Stimulated activated effector memory CD8-positive, alpha-beta T cell treated with anti-CD3 and anti-CD28 coated beads, Interleukin-12 subunit alpha, Interleukin-12 subunit beta, amount 100 ng/mL, for 72 hours (primary cell): ENCODE measurements at regions not wholly inside any gene's neighbourhood (a gene's known extent, or its start where the extent isn't known, plus 50 kb on each side); places are given as distances from the start of the nearest gene placed in this dataset.
A peak's percentile ranks its signal among the peaks of the same experiment; 100 is the strongest.
"Not testable (repeated sequence)": the region's sequence is repeated elsewhere in the genome, so short reads cannot be mapped to it uniquely, and the experiment has no call there.

ENCODE experiments used
- ATAC-seq: fragments of 150-1000 bp; cut with Tn5 transposase; 2 replicates; pipeline ENCODE4 v1.10.0; 2021
- DNase-seq, 2 donors: peaks; one replicate each; pipeline ENCODE4 v3.0.0; 2021 to 2022; ENCODE audit warnings: low spot score in 2 of 2
- H3K27ac Mint-ChIP-seq: one replicate; pipeline ENCODE4 v1.8.0; 2022; ENCODE audit warnings: mild to moderate bottlenecking, mixed read lengths
- H3K36me3 Mint-ChIP-seq: one replicate; pipeline ENCODE4 v1.8.0; 2022; ENCODE audit warnings: mild to moderate bottlenecking, mixed read lengths
- H3K4me1 Mint-ChIP-seq: one replicate; pipeline ENCODE4 v1.8.0; 2022; ENCODE audit warnings: mixed read lengths
- H3K4me3 Mint-ChIP-seq: one replicate; pipeline ENCODE4 v1.8.0; 2022; ENCODE audit warnings: mild to moderate bottlenecking, mixed read lengths
- H3K9me3 Mint-ChIP-seq: one replicate; pipeline ENCODE4 v1.8.0; 2022; ENCODE audit warnings: mixed read lengths

DNA sequence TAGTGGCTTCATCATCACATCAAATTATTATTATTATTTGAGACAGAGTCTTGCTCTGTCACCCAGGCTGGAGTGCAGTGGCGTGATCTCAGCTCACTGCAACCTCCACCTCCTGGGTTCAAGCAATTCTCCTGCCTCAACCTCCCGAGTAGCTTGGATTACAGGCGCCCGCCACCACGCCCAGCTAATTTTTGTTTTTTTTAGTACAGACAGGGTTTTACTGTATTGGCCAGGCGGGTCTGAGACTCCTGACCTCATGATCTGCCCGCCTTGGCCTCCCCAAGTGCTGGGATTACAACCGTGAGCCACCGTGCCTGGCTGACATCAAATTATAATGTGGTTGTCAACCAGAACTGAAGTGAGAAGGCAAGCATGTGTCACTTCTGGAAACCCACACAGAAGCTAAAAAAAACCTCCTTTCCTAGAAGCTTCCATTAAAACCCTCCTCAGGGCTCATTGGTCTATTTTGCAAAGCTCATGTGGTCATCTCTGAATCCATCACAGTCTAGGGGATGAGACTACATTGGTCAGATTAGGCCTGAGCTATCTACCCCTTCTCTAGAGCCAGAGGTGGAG, 75.8 kb upstream of the CARD11 start:
- H3K27ac Mint-ChIP-seq: peak overlapping the region; percentile 8
- DNase-seq (peak; percentile 17 to 66), ATAC-seq (peak; percentile 91)
- peaks cover 12% of the 10 kb centered on the region for H3K9me3 Mint-ChIP-seq
- peaks cover 57% of the 10 kb centered on the region for H3K4me1 Mint-ChIP-seq
- H3K4me3 Mint-ChIP-seq: peak overlapping the region; percentile 4
- H3K36me3 Mint-ChIP-seq: not testable (repeated sequence)

DNA sequence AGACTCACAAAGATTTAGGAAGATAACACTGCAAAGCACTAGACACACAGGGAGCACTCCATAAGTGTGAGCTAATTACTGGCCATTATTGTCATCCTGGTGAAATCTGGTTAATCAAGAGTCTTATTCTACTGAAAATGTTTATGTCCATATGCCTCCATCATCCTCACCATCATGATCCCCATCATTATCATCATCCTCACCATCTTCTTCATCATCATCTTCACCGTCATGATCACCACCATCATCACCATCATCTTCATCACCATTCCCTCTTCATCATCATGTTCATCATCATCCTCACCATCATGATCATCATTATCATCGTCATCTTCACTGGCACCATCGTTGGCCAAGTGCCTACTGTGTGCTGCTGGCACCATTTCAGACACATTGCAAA, 76.3 kb upstream of the CARD11 start:
- H3K9me3 Mint-ChIP-seq: peaks cover 12% of the 10 kb centered on the region
- peak overlapping the region; percentile 8 for H3K27ac Mint-ChIP-seq
- ATAC-seq: no peak

DNA sequence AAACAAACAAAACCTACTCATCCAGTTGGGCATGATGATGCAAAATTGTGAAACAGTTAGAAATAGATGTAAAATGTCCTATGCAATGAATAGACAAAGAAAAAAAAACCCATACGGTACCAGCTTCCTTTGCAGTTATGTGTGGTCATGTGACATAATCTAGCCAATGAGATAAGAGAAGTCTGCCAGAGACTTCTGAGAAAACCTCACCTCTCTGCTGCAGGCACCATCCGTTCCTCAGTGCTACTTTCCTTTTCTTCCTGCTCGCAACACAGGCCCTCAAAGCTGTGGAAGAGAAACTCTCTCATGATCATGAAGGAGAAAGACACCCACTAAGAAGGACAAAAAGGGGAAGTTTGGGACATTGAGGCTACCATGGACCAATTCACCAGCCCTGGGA, 76.8 kb upstream of the CARD11 start:
- DNase-seq (no peak), ATAC-seq (peak; percentile 62)
- peaks cover 49% of the 10 kb centered on the region for H3K4me1 Mint-ChIP-seq
- H3K9me3 Mint-ChIP-seq: peaks cover 12% of the 10 kb centered on the region
- peak overlapping the region; percentile 8 for H3K27ac Mint-ChIP-seq
- peak overlapping the region; percentile 4 for H3K4me3 Mint-ChIP-seq
- H3K36me3 Mint-ChIP-seq: no peaks in the 10 kb centered on the region

More for the DNA sequence above, 76.3 kb upstream of the CARD11 start:
- no peak for DNase-seq
- Mint-ChIP-seq H3K4me1 (peaks cover 52% of the 10 kb centered on the region), H3K4me3 (peak overlapping the region; percentile 4), H3K36me3 (no peaks in the 10 kb centered on the region)

DNA sequence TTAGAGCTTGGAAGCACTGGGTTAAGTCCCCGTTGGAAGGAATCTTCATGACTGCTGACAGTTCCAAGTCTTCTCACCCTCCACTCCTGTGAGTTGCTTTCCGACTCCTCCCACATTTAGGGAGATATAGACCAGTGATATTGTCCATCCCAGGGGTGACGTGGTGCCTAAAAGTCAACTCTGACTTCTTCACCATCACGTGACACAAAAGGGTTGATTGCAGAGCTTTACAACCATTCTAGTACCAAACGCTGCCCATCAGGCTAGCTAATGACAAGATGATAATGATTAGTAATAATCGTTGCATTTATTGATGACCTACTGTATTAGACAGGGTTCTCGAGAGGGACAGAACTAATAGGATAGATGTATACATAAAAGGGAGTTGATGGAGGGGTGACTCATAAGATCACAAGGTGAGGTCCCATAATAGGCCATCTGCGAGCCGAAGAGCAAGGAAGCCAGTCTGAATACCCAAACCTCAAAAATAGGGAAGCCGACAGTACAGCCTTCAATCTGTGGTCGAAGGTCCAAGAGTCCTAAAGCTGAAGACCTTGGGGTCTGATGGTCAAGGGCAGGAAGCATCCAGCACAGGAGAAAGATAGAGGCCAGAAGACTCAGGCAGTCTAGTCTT, 85.3 kb upstream of the CARD11 start:
- no peak for ATAC-seq
- H3K9me3 Mint-ChIP-seq: no peaks in the 10 kb centered on the region
- H3K4me3 Mint-ChIP-seq: no peak overlapping the region
- H3K4me1 Mint-ChIP-seq: no peaks in the 10 kb centered on the region
- peak overlapping the region; percentile 45 for H3K27ac Mint-ChIP-seq
- no peaks in the 10 kb centered on the region for H3K36me3 Mint-ChIP-seq
- DNase-seq: no peak

DNA sequence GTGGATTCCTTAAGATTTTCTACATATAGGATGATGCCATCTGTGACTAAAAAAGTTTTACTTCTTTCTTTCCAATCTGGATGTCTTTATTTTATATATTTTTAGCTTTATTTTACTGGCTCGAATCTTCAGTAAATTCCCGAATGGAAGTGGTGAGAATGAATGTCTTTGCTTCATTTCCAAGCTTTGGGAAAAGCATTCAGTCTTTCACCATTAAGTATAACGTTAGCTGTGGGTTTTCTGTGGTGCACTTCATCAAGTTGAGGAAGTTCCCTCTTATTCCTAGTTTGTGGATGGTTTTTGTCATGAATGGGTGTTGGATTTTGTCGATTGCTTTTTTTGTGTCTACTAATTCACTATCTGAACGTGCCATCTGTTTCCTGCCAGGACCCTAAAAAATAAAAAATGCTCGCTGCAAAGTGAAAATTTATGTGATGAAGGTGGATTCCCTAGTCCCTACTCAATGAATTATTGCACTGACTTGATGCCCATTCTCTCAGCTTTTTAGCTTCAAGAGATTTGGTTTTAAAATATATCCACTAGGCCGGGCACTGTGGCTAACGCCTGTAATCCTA, 90.2 kb upstream of the CARD11 start:
- no peaks in the 10 kb centered on the region for H3K4me1 Mint-ChIP-seq
- H3K9me3 Mint-ChIP-seq: no peaks in the 10 kb centered on the region
- no peaks in the 10 kb centered on the region for H3K36me3 Mint-ChIP-seq
- H3K4me3 Mint-ChIP-seq: no peak overlapping the region
- ATAC-seq: no peak
- no peak for DNase-seq
- no peak overlapping the region for H3K27ac Mint-ChIP-seq

DNA sequence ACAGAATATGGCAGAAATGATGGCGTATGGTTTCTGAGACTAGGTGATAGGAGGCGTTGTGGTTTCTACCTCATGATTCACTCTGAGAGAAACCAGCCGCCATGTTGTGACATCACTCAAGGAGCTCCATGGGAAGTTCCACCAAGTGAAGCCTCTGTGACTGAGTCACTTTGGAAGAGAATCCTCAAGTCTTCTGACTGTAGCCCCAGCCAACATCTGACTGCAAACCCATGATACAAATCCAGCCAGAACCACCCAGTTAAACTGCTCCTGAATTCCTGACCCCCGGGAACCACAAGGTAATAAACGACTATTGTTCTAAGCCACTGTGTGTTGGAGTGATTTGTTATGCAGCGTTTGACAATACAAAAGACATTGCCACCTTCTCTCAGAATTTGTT, 91.1 kb upstream of the CARD11 start:
- no peaks in the 10 kb centered on the region for H3K4me1 Mint-ChIP-seq
- DNase-seq: no peak
- peak; percentile 95 for ATAC-seq
- H3K9me3 Mint-ChIP-seq: no peaks in the 10 kb centered on the region
- peak overlapping the region; percentile 10 for H3K27ac Mint-ChIP-seq
- no peaks in the 10 kb centered on the region for H3K36me3 Mint-ChIP-seq
- no peak overlapping the region for H3K4me3 Mint-ChIP-seq

DNA sequence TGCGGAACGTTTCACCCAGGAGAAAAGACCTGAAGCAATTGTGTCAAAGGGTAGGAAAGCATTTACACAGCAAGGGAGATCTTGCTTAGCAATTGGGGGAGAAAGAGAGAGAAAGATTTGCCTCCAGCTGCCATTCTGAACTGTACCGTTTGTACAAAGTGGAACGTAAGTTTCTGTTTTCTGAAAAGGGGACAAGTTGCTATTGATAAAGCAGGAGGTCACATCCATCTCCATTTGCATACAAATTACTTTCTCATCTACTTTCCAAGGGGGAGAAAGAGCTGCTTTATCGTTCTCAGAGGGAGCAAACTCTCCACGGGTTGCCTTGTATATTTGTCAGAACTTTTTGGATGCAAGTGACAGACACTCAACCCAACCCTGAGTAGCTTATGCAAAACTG, 92.0 kb upstream of the CARD11 start:
- Mint-ChIP-seq H3K36me3 (no peaks in the 10 kb centered on the region), H3K9me3 (no peaks in the 10 kb centered on the region), H3K4me3 (no peak overlapping the region)

DNA sequence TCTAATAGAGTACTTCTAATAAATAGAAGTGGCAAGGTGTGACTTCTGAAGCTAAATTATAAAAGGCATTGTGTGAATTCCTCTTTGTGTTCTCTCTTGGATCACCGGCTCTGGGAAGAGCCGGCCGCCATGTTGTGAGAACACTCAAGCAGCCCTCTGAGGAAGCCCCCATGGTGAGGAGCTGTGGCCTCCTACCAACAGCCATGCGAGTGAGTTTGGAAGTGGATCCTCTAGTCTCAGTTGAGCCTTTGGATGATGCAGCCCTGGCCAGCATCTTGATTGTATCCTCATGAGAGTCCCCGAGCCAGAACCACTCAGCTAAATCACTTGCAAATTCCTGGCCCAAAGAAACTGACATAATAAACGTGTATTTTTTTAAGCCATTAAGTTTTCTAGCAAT, 94.5 kb upstream of the CARD11 start:
- no peak for DNase-seq
- H3K4me3 Mint-ChIP-seq: no peak overlapping the region
- H3K4me1 Mint-ChIP-seq: peaks cover 5% of the 10 kb centered on the region
- H3K36me3 Mint-ChIP-seq: no peaks in the 10 kb centered on the region
- no peak for ATAC-seq
- H3K9me3 Mint-ChIP-seq: no peaks in the 10 kb centered on the region
- H3K27ac Mint-ChIP-seq: no peak overlapping the region

More for the DNA sequence above, 92.0 kb upstream of the CARD11 start:
- no peak for DNase-seq
- Mint-ChIP-seq H3K27ac (no peak overlapping the region), H3K4me1 (peaks cover under 1% of the 10 kb centered on the region)
- ATAC-seq: no peak

DNA sequence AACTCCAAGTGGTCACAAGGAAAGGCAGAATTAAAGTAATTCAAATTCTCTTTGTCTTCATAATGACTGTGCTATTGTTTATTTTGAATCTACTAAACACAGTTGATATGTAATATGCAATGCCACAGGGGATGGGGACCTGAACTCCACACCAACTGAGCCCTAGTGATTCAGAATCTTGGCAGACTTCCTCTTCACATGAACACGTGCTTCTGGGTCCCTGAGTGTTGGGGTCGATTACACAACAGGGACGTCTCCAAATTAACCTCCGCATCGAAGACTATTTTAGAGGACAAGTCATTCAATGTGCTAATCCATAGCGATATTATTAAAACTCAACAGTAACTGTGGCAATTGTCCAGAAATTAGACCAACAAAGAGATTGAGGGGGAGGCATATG, 95.3 kb upstream of the CARD11 start:
- Mint-ChIP-seq H3K9me3 (no peaks in the 10 kb centered on the region), H3K36me3 (no peaks in the 10 kb centered on the region), H3K27ac (no peak overlapping the region), H3K4me3 (no peak overlapping the region), H3K4me1 (peaks cover 5% of the 10 kb centered on the region)
- no peak for DNase-seq
- no peak for ATAC-seq

DNA sequence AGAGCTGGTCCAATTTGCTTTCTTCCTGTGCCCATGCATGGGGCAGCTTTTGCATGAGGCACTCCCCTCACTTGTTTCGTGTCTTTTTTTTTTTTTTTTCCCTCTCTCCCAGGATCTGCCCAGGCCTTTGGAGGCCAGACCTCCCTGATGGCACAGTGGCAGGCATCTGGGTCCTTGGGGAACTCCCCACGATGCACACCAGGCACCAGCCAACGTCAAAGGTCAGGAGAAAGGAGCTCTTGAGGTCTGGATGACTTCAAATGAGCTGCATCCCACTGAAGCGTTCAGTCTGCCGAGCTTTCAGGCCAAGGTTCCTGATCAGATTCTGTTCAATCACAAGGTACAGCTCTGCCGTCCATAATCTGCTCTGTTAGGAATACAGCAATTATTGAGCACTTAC, 97.2 kb upstream of the CARD11 start:
- no peak overlapping the region for H3K27ac Mint-ChIP-seq
- H3K9me3 Mint-ChIP-seq: no peaks in the 10 kb centered on the region
- ATAC-seq (no peak), DNase-seq (no peak)
- peaks cover 5% of the 10 kb centered on the region for H3K4me1 Mint-ChIP-seq
- no peaks in the 10 kb centered on the region for H3K36me3 Mint-ChIP-seq
- no peak overlapping the region for H3K4me3 Mint-ChIP-seq

DNA sequence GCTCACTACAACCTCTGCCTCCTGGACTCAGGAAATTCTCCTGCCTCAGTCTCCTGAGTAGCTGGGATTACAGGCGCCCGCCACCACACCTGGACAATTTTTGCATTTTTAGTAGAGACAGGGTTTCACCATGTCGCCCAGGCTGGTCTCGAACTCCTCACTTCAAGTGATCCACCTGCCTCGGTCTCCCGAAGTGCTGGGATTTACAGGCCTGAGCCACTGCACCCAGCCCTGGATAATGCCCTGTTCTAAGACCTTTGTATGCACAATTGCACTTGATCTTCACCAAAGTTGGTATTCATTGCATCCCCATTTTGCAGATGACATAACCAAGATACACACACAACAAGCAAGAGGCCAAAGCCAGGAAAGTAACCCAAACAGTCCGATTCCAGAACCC, 97.7 kb upstream of the CARD11 start:
- Mint-ChIP-seq H3K36me3 (no peaks in the 10 kb centered on the region), H3K27ac (no peak overlapping the region), H3K4me1 (peaks cover 5% of the 10 kb centered on the region), H3K4me3 (no peak overlapping the region), H3K9me3 (no peaks in the 10 kb centered on the region)
- no peak for ATAC-seq
- DNase-seq: no peak

DNA sequence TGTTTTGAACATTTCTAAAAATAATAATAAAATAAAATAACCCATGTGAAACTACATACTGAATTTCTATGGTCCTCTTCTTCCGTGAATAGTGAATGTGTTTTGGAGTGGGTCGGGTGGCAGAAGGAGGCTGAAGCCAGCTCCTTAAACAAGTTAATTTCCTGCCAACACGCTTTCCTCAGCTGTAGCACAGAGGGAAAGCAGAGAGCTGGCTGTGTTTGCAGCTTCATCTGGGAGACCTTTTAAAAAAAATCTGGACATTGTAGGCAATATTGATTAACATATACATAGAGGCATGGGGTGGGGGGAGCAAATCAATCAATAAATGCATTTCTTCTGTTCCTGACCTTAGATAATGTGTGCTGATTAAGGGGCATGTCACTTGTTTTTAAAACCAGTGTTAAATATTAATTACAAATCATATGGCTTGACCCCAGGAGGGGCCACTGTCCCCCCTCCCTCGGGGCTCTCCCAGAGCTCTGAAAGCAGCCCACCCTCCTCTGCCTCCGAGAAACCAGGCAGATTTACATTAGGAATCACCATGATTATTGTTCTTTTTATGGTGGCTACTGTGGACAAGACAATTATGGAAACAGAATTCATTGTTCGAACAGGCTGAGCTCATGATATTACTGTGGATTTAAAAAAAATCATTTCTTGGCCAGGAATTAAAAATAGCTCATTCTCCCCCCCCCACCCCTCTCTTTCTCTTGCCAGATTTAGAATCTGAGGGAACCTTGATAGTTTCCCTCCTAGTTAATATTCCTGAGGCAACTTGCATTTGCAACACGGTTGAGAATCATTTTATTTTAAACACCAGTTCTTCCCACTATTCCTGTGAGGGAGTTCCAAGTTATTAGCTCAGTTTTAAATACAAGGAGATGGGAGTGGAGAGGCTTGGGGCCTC, 100.5 kb upstream of the CARD11 start:
- H3K27ac Mint-ChIP-seq: no peak overlapping the region
- no peak overlapping the region for H3K4me3 Mint-ChIP-seq
- H3K36me3 Mint-ChIP-seq: no peaks in the 10 kb centered on the region
- DNase-seq (no peak), ATAC-seq (no peak)
- peaks cover 14% of the 10 kb centered on the region for H3K4me1 Mint-ChIP-seq
- no peaks in the 10 kb centered on the region for H3K9me3 Mint-ChIP-seq

DNA sequence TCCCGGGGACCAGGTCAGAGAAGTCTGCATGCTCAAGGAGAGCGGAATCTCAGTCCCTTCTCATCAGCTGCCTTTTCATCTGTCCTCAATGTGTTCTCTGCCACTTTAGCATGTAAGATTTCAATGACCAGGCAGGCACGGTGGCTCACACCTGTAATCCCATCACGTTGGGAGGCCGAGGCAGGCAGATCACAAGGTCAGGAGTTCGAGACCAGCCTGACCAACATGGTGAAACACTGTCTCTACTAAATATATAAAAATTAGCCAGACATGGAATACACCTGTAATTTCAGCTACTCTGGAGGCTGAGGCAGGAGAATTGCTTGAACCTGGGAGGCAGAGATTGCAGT, 101.1 kb upstream of the CARD11 start:
- H3K4me1 Mint-ChIP-seq: peaks cover 20% of the 10 kb centered on the region
- not testable (repeated sequence) for H3K4me3 Mint-ChIP-seq, H3K9me3 Mint-ChIP-seq, DNase-seq, H3K27ac Mint-ChIP-seq, ATAC-seq, H3K36me3 Mint-ChIP-seq

DNA sequence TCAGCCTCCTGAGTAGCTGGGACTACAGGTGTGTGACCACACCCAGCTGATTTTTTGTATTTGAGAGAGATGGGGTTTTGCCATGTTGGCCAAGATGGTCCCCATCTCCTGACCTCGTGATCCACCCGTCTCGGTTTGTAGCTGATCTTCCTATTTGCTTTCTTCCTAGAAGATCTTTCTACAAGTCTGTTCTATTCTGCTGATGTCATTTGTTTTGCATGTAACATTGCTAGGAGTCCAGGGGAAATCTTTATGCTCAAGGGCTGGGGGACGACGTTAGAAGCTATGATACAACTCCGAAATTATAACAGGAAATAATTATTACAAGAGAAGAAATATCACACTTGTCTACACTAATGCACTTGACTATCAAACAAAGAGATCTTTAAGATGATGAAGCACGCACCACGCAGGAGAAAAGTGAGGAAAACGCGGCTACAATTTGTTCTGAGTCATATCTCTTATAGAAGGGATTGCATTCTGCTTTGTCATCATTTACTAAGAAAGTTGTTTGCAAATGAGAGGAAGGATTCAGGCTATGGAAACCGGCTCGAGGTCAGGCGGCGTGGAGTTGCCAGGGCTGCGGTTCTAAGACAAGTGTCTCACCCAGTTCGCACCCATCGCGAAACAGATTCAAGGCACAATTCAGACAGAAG, 103.0 kb upstream of the CARD11 start:
- Mint-ChIP-seq H3K9me3 (no peaks in the 10 kb centered on the region), H3K4me1 (peaks cover 21% of the 10 kb centered on the region), H3K27ac (no peak overlapping the region), H3K4me3 (no peak overlapping the region), H3K36me3 (no peaks in the 10 kb centered on the region)
- DNase-seq (no peak), ATAC-seq (peak; percentile 28)

DNA sequence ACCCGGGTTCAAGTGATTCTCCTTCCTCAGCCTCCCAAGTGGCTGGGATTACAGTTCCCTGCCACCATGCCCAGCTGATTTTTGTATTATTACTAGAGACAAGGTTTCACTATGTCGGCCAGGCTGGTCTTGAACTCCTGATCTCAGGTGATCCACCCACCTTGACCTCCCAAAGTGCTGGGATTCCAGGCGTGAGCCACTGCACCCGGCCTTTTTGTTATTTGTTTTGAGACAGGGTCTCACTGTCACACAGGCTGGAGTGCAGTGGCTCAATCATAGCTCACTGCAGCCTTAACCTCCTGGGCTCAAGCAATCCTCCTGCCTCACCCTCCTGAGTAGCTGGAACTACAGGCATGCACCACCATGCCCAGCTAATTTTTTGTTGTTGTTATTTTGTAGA, 104.8 kb upstream of the CARD11 start:
- not testable (repeated sequence) for DNase-seq, ATAC-seq, H3K36me3 Mint-ChIP-seq, H3K9me3 Mint-ChIP-seq, H3K4me3 Mint-ChIP-seq, H3K27ac Mint-ChIP-seq
- H3K4me1 Mint-ChIP-seq: peaks cover 38% of the 10 kb centered on the region
